Epithelial cell of esophagus (primary cell): ENCODE measurements at regions not wholly inside any gene's neighbourhood (a gene's known extent, or its start where the extent isn't known, plus 50 kb on each side); places are given as distances from the start of the nearest gene placed in this dataset.

ENCODE experiments used
- DNase-seq: peaks from one replicate; pipeline ENCODE4 v3.0.0; 2010; ENCODE audit warnings: low read depth
- H3K4me3 ChIP-seq: 2 replicates; pipeline ENCODE4 v1.5.1; 2011; ENCODE audit warnings: mild to moderate bottlenecking, low read length, control low read depth
- CTCF ChIP-seq: IDR thresholded peaks from 2 replicates; pipeline ENCODE4 v1.5.1; 2011; ENCODE audit warnings: low read depth, mild to moderate bottlenecking, low read length, control low read depth, inconsistent platforms; ENCODE audit not compliant: insufficient read depth; ENCODE audit errors: missing control alignments

GRCh38 chr6:111939902-111940301 is 66.7 kb upstream of the FYN start:
- DNase-seq, result no peak
- TF ChIP-seq CTCF, result no peak
- no peak overlapping the region for H3K4me3 ChIP-seq

GRCh38 chr6:111940801-111941200 is 67.5 kb upstream of the FYN start:
- H3K4me3 ChIP-seq, result no peak overlapping the region
- TF ChIP-seq CTCF, result no peak
- DNase-seq, result no peak

GRCh38 chr6:111941686-111942330 is 68.6 kb upstream of the FYN start:
- TF ChIP-seq CTCF, result no peak
- no peak overlapping the region for H3K4me3 ChIP-seq
- DNase-seq, result no peak

GRCh38 chr6:111942561-111942960 is 69.3 kb upstream of the FYN start:
- no peak for DNase-seq
- TF ChIP-seq CTCF, result no peak
- H3K4me3 ChIP-seq, result no peak overlapping the region

- TF ChIP-seq CTCF, result no peak
- no peak for DNase-seq
- no peak overlapping the region for H3K4me3 ChIP-seq
Observed at GRCh38 chr6:111943266-111943665, 70.0 kb upstream of the FYN start.

GRCh38 chr6:111943726-111944125 is 70.5 kb upstream of the FYN start:
- DNase-seq, result no peak
- H3K4me3 ChIP-seq, result no peak overlapping the region
- TF ChIP-seq CTCF, result no peak

GRCh38 chr6:111944541-111944940 is 71.3 kb upstream of the FYN start:
- peak; percentile 54 for DNase-seq
- no peak overlapping the region for H3K4me3 ChIP-seq
- no peak for TF ChIP-seq CTCF
